ENCODE measurements at regions not wholly inside any gene's neighbourhood (a gene's known extent, or its start where the extent isn't known, plus 50 kb on each side); places are given as distances from the start of the nearest gene placed in this dataset.
"Not testable (repeated sequence)": the region's sequence is repeated elsewhere in the genome, so short reads cannot be mapped to it uniquely, and the experiment has no call there.

DNA sequence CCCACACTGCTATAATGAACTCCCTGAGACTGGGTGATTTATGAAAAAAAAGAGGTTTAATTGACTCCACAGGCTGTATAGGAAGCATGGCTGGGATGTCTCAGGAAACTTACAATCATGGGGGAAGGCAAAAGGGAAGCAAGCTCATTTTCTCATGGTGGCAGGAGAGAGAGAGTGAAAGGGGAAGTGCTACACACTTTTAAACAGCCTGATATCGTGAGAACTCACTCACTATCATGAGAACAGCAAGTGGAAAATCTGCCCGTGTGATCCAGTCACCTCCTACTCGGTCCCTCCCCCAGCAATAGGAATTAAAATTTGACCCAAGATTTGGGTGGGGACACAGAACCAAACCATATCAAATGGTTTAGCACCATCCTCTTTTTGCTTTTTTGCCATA lies 116.6 kb upstream of the CEP162 start:
- no peak for DNase-seq

DNA sequence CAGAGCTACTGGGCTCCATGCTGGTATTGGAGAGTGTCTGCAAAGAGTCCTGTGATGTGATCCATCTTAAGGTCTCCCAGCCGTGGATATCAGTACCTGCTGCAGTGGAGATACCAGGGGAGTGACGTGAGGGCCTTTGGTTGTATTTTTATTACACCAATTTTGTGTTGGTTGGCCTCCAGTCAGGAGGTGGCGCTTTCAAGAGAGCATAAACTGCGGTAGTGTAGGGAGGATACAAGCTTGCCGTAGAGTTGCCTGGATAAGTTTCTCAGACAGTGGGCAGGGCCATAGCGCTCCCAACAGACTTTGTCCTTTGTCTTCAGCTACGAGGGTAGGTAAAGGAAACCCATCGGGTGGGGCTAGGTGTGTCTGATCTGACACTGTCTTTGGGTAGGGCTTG lies 113.0 kb upstream of the CEP162 start:
- no peak for DNase-seq

DNA sequence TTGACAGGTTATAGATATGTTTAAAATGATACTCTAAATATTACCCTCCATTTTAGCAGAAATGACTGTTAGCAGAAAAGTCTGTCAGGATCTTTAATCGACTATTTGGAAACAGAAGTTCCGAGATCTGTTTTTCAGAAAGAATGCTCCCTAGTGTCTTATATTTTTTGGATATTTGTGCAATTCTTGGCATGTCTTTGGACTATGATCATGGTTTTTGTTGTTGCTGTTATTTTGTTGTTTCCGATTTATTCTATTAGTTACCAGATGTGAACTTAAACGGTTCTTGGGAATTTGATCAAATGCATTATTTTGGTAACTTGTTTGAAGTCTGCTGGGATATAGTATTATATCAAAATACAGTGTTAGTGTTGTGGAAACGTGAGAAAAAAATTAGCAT lies 106.4 kb upstream of the CEP162 start:
- no peak for DNase-seq

DNA sequence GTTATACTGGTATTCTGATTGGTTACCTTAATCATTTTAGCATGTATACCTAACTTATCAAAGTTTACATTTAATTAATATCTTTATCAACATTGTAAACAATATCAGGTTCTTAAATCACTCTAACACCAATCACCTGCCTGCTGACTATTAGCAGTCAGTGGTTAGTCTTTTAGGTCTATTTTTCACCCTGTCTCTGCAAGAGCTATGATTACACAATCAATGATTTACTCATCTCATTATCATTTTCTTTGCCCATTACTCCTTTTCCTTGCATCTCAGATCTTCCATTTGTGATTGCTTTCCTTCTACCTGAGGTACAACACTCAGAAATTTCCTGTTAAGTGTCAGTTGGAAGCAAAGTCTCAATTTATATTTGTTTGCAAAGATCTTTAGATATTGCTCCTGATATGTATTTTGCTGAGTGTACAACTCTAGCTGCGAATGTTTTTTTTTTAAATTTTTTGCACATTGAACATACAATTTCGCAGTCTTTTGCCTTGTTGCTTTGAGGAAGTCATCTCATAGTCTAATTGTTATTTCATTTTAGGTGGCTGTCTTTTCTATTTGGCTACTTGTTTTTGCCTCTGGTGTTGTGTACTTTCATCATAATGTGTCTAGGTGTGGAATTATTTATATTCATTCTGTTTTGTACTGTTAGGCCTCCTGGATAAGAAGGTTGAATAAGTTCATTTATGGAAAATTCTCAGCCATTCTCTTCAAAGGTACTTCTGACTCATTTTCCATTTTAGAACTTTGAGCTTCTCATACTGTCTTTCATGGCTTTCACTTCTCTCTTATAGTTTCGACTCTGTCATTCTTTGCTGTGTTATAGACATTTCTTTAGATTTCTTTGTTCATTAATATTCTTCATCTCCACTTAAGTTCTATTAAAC lies 104.9 kb upstream of the CEP162 start:
- no peak for DNase-seq

DNA sequence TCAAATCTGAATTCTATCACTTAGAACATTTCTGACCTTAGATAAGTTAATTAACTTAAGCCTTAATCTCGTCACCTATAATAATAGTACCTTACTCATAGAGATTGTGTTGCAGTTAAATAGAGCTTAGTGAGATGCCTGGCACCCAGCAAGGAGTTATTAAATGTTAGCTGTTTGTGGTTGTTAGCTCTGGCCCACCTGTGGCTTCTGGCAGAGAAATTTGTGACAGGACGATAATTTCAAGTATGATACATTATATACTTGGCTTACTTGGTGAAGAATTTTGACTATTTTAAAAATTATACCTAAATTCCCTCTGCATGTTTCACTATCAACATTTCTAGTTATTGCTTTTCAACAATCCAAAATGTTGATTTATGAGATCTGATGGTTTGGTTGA lies 102.9 kb upstream of the CEP162 start:
- no peak for DNase-seq

DNA sequence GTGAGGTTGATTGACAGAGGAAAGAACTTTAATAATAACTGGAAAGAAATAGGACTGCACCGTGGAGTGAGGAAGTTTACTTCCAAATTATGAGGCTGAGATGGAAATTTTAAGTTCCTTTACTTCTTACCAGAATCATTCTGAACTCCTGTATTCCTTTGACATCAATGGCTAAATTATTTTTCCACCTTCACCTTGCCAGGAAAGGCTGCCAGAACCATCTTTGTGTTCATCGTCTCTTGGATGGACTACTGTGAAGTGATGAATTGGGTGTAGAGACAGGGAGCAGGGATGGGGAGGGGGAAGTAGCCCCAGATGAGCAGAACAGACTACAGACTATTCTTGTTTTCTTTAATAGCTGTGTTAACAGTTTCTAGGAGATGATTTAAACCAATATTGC lies 102.1 kb upstream of the CEP162 start:
- DNase-seq = no peak

DNA sequence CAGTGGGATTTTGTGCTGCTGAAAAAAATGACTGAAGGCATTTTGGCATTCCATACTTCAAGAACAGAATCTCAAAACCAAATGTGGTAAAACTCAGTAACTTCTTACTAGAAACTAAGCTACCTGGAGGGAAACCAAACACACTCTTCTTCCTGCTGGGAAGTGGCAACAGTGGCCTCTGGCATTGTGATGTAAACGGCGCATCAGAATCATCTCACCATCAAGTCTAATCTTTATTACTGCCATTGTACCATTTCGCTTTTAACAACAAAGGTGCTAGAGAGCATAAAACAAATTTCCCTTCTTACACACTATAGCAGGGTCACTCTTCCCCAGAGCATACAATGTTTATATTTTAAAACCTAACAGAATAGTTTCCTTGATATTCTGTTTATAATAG lies 101.6 kb upstream of the CEP162 start:
- no peak for DNase-seq

DNA sequence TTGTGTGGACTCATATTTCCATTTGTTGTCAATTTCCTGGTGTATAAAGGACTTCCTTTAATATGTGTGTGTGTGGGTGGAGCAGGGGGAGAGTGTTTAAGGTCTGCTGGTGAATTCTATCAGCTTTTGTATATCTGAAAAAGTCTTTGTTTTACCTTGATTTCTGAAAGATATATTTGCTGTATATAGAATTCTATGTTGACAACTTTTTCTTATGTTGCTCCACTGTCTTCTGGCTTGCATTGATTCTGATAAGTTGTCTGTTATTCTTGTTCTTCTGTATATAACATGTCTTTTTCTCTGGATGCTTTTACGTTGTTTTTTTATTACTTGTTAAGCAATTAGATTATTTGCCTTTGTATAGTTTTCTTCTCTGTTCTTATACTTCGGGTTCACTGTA lies 90.0 kb upstream of the CEP162 start:
- DNase-seq = no peak

DNA sequence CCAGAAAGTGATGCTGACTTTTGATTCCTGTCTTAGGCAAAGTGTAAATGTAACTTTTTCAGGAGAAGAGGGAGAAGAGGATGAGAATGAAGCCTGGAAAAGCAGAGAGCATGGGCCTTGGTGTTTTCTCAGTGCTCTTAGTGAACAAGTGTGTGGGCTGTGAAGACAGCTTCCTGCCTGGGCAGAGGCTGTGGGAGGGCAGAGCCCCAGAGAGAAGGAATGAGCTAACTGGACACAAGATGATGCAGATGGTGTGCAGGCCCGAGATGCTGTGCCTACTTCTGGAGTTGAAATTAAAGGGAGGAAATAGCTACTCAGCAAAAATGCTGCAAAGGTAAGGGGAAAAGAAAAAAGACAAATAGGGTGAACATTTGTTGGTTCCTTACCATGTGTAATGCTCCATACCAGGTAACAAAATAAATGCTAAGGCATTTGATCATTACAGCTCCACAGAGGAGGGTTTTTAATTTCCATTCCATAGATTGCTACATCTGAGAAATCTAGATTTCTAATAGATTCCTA lies 87.0 kb upstream of the CEP162 start:
- DNase-seq = no peak

DNA sequence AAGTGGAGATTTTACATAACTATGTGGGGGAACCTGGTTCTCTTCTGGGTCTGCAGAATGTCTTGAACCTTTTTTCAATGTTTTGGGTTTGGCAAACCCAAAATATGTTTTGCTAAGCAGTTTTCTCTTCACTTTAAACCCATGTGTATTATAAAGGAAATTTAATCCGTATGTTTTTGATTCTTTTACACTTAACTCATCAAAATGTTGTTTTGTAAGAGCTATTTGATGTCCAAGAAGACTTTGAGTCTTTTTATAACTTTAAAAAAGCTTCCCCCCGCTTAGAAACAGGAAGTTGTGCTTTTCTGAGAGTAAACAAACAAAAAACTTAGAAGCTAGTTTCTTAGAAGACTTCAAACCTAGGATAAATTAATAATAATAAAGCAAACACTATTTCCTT lies 81.9 kb upstream of the CEP162 start:
- no peak for DNase-seq

DNA sequence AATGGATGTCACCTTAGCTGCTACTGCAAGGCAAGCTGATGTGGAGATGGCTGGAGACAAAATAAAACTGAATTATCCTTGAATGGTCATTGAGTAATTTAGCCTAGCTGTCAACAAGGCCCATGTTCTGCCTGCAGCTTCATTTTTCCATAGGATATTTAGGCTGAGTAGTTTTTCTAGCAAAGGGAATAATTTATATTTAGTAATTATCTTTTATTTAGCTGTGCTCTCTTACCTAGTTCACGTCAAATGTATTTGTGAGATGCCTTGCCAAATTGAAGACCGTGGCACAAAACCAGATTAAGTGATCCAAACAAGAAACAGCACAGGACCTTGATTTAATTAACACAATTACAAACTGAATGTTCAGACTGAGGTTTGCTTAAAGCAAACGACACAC lies 77.4 kb upstream of the CEP162 start:
- DNase-seq = no peak

DNA sequence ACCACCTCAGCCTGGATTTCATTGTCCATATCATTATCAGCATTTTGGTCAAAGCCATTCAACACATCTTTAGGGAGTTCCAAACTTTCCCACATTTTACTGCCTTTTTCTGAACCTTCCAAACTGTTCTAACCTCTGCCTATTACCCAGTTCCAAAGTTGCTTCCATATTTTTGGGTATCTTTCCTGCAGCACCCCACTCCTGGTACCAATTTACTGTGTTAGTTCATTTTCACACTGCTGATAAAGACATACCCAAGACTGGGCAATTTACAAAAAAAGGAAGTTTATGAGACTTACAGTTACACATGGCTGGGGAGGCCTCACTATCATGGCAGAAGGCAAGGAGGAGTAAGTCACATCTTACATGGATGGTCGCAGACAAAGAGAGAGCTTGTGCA lies 63.6 kb upstream of the CEP162 start:
- DNase-seq = not testable (repeated sequence)

DNA sequence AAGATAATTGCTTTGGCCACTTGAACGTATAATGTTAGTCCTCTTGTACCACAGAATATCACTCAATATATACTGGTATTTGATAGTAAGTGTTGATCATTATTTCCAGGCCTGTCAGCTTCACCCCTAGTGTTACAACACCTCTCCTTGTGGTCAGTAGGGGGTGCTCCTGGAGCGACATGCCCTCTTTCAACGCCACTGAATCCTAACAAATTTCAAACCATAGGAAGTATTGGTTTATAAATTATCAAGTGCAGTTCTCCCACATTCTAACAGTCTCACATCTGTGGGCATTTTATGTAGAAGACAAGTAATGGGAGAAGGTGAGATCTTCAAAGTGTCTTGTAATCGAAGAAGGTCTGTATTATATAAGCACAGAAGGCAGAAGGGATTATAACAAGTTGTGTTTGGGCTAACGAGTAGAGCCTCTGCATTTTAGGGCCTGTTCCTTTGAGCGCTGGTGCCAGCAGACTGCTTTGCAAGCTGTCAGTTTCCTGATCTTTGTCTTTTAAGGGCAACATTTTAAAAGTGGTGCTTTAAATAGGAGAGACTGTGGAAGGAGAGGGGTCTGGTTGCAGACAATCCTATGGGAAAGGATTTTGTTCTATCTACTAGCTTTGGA lies 57.1 kb upstream of the CEP162 start:
- peak; percentile 12 for DNase-seq

DNA sequence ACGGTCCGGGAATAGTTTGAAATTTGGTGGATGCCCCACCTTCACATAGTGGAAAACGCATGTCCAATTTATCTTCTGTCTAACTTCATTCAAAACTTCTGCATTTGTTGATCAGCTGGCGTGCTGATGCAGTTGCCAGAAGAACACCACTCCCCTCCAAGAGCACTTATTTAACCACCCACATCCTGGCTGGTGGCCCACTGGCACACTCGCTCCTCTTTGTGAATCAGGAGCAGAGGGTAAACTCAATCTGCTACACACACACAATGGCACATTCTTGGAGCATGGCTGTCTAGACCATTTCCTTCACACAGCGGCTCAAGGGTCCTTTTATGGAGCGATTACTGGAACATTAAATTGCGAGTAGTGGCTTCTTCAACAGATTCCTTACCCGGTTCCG lies 55.1 kb upstream of the CEP162 start:
- no peak for DNase-seq

DNA sequence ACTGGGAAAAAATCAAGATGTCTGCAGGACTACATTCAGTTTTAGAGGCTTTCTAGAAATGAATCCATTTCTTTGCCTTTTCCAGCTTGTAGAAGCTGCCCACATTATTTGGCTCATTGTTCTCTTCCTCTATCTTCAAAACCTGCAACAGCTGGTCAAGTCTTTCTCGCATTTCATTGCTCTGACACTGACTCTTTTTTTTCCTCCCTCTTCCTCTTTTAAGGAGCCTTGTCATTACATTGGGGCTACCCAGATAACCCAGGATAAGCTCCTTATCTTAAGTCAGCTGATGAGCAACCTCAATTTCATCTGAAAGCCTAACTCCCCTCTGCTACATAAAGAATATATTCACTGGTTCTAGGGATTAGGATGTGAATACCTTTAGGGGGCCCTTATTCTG lies 53.2 kb upstream of the CEP162 start:
- no peak for DNase-seq

DNA sequence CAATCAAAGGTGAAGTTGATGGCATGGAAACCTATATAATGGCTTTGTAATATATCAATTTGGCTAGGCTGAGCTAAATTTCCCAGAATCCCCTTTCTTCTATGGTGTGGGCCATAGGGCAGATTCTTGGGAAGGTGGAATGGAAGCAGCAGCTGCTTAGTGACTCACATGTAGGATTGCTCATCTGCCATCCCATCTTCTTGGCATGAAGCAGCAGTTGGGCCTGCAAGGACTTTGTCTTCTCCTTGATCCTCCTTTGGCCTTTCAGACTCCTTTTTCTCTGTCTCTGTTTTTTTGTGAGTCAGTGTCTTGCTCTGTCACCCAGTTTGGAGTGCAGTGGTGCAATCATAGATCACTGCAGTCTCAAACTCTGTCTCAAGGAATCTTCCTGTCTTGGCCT lies 52.6 kb upstream of the CEP162 start:
- DNase-seq = no peak

DNA sequence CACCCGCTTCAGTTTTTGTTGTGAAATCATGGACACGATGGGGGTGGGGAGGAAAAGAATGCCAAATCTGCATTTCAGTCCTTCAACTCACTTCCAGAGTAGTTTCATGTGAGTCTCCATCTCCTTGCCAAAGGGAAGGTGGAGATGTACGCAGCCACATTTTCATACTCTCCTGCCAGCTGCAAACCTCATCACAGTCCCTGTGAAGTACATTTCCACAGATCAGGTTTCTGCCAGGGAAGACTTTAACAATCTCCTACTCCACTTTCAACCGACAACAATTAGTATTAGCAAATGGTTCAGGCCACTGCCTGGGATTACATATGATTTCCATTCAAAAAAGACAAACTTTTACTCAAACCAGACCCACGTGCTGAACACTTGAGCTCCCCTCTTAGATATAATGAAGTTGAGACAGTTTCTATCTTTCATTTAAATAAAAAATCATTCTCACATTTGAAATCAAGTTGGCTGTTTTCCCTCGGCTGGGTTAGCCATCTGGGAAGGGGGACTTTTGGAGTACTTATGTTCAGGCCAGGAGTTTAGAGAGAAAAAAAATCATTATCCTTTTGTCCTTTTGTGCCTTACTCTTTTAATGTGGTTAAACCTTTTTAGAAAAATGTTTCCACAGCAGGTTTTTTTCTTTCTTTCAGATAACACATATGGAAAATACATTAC lies 51.0 kb upstream of the CEP162 start:
- DNase-seq = no peak
